HFF-Myc (cell line): ENCODE measurements at regions not wholly inside any gene's neighbourhood (a gene's known extent, or its start where the extent isn't known, plus 50 kb on each side); places are given as distances from the start of the nearest gene placed in this dataset.

Source experiments
- DNase-seq: peaks from one replicate; pipeline ENCODE4 v3.0.0-alpha.2; 2011; ENCODE audit warnings: low read depth; ENCODE audit errors: extremely low read depth
- H3K4me3 ChIP-seq: replicated peaks from 2 replicates; pipeline ENCODE4 v1.5.1; 2011; ENCODE audit warnings: low read depth, mild to moderate bottlenecking, control low read depth, low read length
- TF ChIP-seq, protein P1 (sequence below): IDR thresholded peaks from 2 replicates; pipeline ENCODE4 v1.5.1; 2012; ENCODE audit warnings: mild to moderate bottlenecking, low read depth, low read length, control low read depth; ENCODE audit errors: missing control alignments

- DNase-seq, result no peak
- no peak overlapping the region for H3K4me3 ChIP-seq
- TF ChIP-seq, protein P1, sequence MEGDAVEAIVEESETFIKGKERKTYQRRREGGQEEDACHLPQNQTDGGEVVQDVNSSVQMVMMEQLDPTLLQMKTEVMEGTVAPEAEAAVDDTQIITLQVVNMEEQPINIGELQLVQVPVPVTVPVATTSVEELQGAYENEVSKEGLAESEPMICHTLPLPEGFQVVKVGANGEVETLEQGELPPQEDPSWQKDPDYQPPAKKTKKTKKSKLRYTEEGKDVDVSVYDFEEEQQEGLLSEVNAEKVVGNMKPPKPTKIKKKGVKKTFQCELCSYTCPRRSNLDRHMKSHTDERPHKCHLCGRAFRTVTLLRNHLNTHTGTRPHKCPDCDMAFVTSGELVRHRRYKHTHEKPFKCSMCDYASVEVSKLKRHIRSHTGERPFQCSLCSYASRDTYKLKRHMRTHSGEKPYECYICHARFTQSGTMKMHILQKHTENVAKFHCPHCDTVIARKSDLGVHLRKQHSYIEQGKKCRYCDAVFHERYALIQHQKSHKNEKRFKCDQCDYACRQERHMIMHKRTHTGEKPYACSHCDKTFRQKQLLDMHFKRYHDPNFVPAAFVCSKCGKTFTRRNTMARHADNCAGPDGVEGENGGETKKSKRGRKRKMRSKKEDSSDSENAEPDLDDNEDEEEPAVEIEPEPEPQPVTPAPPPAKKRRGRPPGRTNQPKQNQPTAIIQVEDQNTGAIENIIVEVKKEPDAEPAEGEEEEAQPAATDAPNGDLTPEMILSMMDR, result no peak
Observed at GRCh38 chr6:122347280-122347679, 52.2 kb upstream of the HSF2 start.

GRCh38 chr6:122347751-122348150 is 51.7 kb upstream of the HSF2 start:
- H3K4me3 ChIP-seq, result no peak overlapping the region
- TF ChIP-seq, protein P1, result no peak
- no peak for DNase-seq
